Suprapubic skin (tissue), 3 donors: ENCODE measurements at regions not wholly inside any gene's neighbourhood (a gene's known extent, or its start where the extent isn't known, plus 50 kb on each side); places are given as distances from the start of the nearest gene placed in this dataset.

Experiments used
- CTCF ChIP-seq, 2 donors: fragments of 200-600 bp in 1 of 2; fragments of 450-650 bp in 1 of 2; sonication (generic) in 1 of 2; IDR thresholded peaks; one replicate each; pipeline ENCODE4 v1.5.1; 2016 to 2019; ENCODE audit warnings: antibody characterized with exemption in 2 of 2, mild to moderate bottlenecking in 1 of 2, moderate library complexity in 1 of 2
- POLR2AphosphoS5 ChIP-seq, 3 donors: sonication (generic); formaldehyde crosslinking; IDR thresholded peaks; one replicate each; pipeline ENCODE4 v1.6.1; 2017; ENCODE audit warnings: antibody characterized with exemption in 3 of 3

GRCh38 chr4:112708772-112709171 is 71.8 kb downstream of the LARP7 start:
- TF ChIP-seq POLR2AphosphoS5 (IDR thresholded peaks at IDR 0.05) (no peak), CTCF (IDR thresholded peaks at IDR 0.05) (no peak)
